H9 (cell line): ENCODE measurements at regions not wholly inside any gene's neighbourhood (a gene's known extent, or its start where the extent isn't known, plus 50 kb on each side); places are given as distances from the start of the nearest gene placed in this dataset.

ENCODE experiments used
- DNase-seq: peaks from one replicate; pipeline ENCODE4 v3.0.0-alpha.2; 2017
- H2AFZ ChIP-seq: one replicate; pipeline ENCODE4 v1.6.1; 2013; ENCODE audit warnings: mild to moderate bottlenecking, low read length, control low read depth, moderate library complexity
- H2AK5ac ChIP-seq: 2 replicates; pipeline ENCODE4 v1.6.1; 2013; ENCODE audit warnings: low read length, control low read depth, mixed read lengths; ENCODE audit not compliant: insufficient read length
- H2BK120ac ChIP-seq: one replicate; pipeline ENCODE4 v1.6.1; 2013; ENCODE audit warnings: low read depth, mild to moderate bottlenecking, low read length, control low read depth, inconsistent platforms; ENCODE audit not compliant: poor library complexity, severe bottlenecking
- H2BK12ac ChIP-seq: 2 replicates; pipeline ENCODE4 v1.6.1; 2013; ENCODE audit warnings: low read length, control low read depth, mixed read lengths, low read depth; ENCODE audit not compliant: insufficient read length
- H2BK15ac ChIP-seq: 2 replicates; pipeline ENCODE4 v1.6.1; 2013; ENCODE audit warnings: low read depth, low read length, control low read depth
- H2BK20ac ChIP-seq: one replicate; pipeline ENCODE4 v1.6.1; 2013; ENCODE audit warnings: low read depth, mild to moderate bottlenecking, low read length, control low read depth, inconsistent platforms; ENCODE audit not compliant: poor library complexity, severe bottlenecking
- H2BK5ac ChIP-seq: 2 replicates; pipeline ENCODE4 v1.6.1; 2013; ENCODE audit warnings: low read length, control low read depth, mixed read lengths; ENCODE audit not compliant: insufficient read length
- H3K14ac ChIP-seq: 2 replicates; pipeline ENCODE4 v1.6.1; 2013; ENCODE audit warnings: low read length, control low read depth; ENCODE audit not compliant: insufficient read depth
- H3K18ac ChIP-seq: 2 replicates; pipeline ENCODE4 v1.6.1; 2013; ENCODE audit warnings: low read depth, mild to moderate bottlenecking, mixed read lengths, low read length, control low read depth; ENCODE audit not compliant: insufficient read length
- H3K23ac ChIP-seq: 2 replicates; pipeline ENCODE4 v1.6.1; 2013; ENCODE audit warnings: low read length, control low read depth, mixed read lengths, low read depth; ENCODE audit not compliant: insufficient read length
- H3K23me2 ChIP-seq: 2 replicates; pipeline ENCODE4 v1.6.1; 2013; ENCODE audit warnings: low read depth, mild to moderate bottlenecking, mixed read lengths, low read length, control low read depth; ENCODE audit not compliant: insufficient read length, poor library complexity, severe bottlenecking
- H3K27ac ChIP-seq: 2 replicates; pipeline ENCODE4 v1.5.1; 2013; ENCODE audit warnings: low read length, control low read depth, mixed read lengths, low read depth; ENCODE audit not compliant: insufficient read length
- H3K27me3 ChIP-seq: 2 replicates; pipeline ENCODE4 v1.6.1; 2013; ENCODE audit warnings: low read length, control low read depth, inconsistent platforms; ENCODE audit not compliant: insufficient read depth
- H3K4ac ChIP-seq: 2 replicates; pipeline ENCODE4 v1.6.1; 2013; ENCODE audit warnings: low read depth, mild to moderate bottlenecking, control low read depth, inconsistent platforms, low read length, moderate library complexity
- H3K4me1 ChIP-seq: 2 replicates; pipeline ENCODE4 v1.6.1; 2013; ENCODE audit warnings: low read length, control low read depth, inconsistent platforms; ENCODE audit not compliant: insufficient read depth
- H3K4me2 ChIP-seq: 2 replicates; pipeline ENCODE4 v1.6.1; 2013; ENCODE audit warnings: low read length, control low read depth, mixed read lengths; ENCODE audit not compliant: insufficient read length, insufficient read depth
- H3K56ac ChIP-seq: 2 replicates; pipeline ENCODE4 v1.6.1; 2013; ENCODE audit warnings: low read depth, mild to moderate bottlenecking, mixed read lengths, low read length, control low read depth; ENCODE audit not compliant: insufficient read length
- H3K79me1 ChIP-seq: 2 replicates; pipeline ENCODE4 v1.6.1; 2013; ENCODE audit warnings: low read depth, mild to moderate bottlenecking, moderate library complexity, low read length, control low read depth, inconsistent platforms; ENCODE audit not compliant: insufficient read depth, poor library complexity, severe bottlenecking
- H3K79me2 ChIP-seq: 2 replicates; pipeline ENCODE4 v1.6.1; 2013; ENCODE audit warnings: low read length, control low read depth, inconsistent platforms; ENCODE audit not compliant: insufficient read depth
- H3K9ac ChIP-seq: 2 replicates; pipeline ENCODE4 v1.6.1; 2013; ENCODE audit warnings: low read length, control low read depth, mixed read lengths; ENCODE audit not compliant: insufficient read length; ENCODE audit errors: extremely low read depth
- H3K9me3 ChIP-seq: one replicate; pipeline ENCODE4 v1.6.1; 2013; ENCODE audit warnings: low read depth, low read length, inconsistent platforms; ENCODE audit not compliant: control insufficient read depth
- H3T11ph ChIP-seq: one replicate; pipeline ENCODE4 v1.6.1; 2013; ENCODE audit warnings: mild to moderate bottlenecking, low read length, control low read depth, inconsistent platforms
- H4K20me1 ChIP-seq: one replicate; pipeline ENCODE4 v1.6.1; 2013; ENCODE audit not compliant: control insufficient read depth, insufficient read length, insufficient read depth
- H4K5ac ChIP-seq: 2 replicates; pipeline ENCODE4 v1.6.1; 2013; ENCODE audit warnings: low read depth, mild to moderate bottlenecking, mixed read lengths, low read length, control low read depth; ENCODE audit not compliant: insufficient read length
- H4K8ac ChIP-seq: replicated peaks from 2 replicates; pipeline ENCODE4 v1.6.1; 2013; ENCODE audit warnings: low read length, control low read depth, mixed read lengths, low read depth; ENCODE audit not compliant: insufficient read length
- H4K91ac ChIP-seq: 2 replicates; pipeline ENCODE4 v1.6.1; 2013; ENCODE audit warnings: low read depth, mild to moderate bottlenecking, moderate library complexity, mixed read lengths, low read length, control low read depth; ENCODE audit not compliant: insufficient read length
- H3K27ac Mint-ChIP-seq, 3 experiments: 2 replicates in 2 of 3; 3 replicates in 1 of 3; pipeline ENCODE4 v1.8.0; 2020 to 2021; ENCODE audit warnings: mixed read lengths in 3 of 3, mild to moderate bottlenecking in 1 of 3, moderate library complexity in 1 of 3
- H3K27me3 Mint-ChIP-seq: 2 replicates; pipeline ENCODE4 v1.8.0; 2021; ENCODE audit warnings: low read depth, mild to moderate bottlenecking, moderate library complexity, mixed read lengths
- H3K36me3 Mint-ChIP-seq, 3 experiments: 2 replicates in 2 of 3; 3 replicates in 1 of 3; pipeline ENCODE4 v1.8.0; 2020 to 2021; ENCODE audit warnings: low read depth in 3 of 3, mixed read lengths in 3 of 3; ENCODE audit not compliant: insufficient read depth in 1 of 3
- H3K4me1 Mint-ChIP-seq, 2 experiments: 2 replicates each; pipeline ENCODE4 v1.8.0; 2020; ENCODE audit warnings: mixed read lengths in 2 of 2
- H3K4me3 Mint-ChIP-seq, 2 experiments: 2 replicates in 1 of 2; 3 replicates in 1 of 2; pipeline ENCODE4 v1.8.0; 2020 to 2021; ENCODE audit warnings: mild to moderate bottlenecking in 2 of 2, mixed read lengths in 2 of 2, moderate library complexity in 1 of 2
- H3K9me3 Mint-ChIP-seq, 2 experiments: 2 replicates in 1 of 2; 3 replicates in 1 of 2; pipeline ENCODE4 v1.8.0; 2020; ENCODE audit warnings: mild to moderate bottlenecking in 2 of 2, mixed read lengths in 2 of 2, moderate library complexity in 1 of 2
- WGBS: extraction: QIAGEN DNeasy Blood & Tissue Kit; methylation state at CpG from one replicate; pipeline ENCODE4 v1.1.7; 2013; ENCODE audit warnings: missing lambda C conversion rate, low lambda C conversion rate, mixed read lengths; ENCODE audit not compliant: insufficient read length; ENCODE audit errors: extremely low coverage; 5-methylcytosine and 5-hydroxymethylcytosine counted together
- TF ChIP-seq, protein P1 (sequence below): fragments of 200-600 bp; sonication (generic); conservative IDR thresholded peaks from 3 replicates; pipeline ENCODE4 v1.8.0; 2021; ENCODE audit warnings: antibody characterized with exemption, mild to moderate bottlenecking

DNA sequence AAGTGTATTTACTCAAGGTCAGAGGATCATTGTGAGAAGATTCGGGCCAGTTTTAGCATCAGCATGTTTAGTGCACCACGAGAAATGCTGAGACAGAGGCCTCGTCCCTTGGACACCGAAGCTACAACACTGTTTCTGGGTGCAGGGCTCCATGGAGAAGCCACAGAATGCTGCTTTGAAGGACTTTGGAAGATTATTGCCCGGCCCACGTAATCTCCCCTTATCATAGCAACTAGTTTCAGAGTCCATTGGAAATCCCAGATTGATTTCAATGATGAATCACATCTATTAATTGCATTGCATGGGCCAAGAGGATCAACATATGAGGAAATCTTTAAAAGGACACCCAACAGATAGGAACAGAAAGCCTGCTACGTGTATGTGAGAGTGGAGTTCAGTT, 156.0 kb downstream of the MAF start:
- no peaks in the 10 kb centered on the region for H3K9me3 Mint-ChIP-seq
- Histone ChIP-seq H4K91ac (no peak overlapping the region), H3K4ac (no peak overlapping the region), H3K23me2 (no peaks in the 10 kb centered on the region), H3K4me2 (no peak overlapping the region), H4K5ac (no peak overlapping the region), H2BK12ac (no peak overlapping the region), H3K79me2 (no peaks in the 10 kb centered on the region), H3K79me1 (no peaks in the 10 kb centered on the region), H2BK5ac (no peak overlapping the region), H3T11ph (no peak overlapping the region), H3K4me1 (no peaks in the 10 kb centered on the region; the same call in 1 of the 2 replicates), H2AFZ (no peak overlapping the region), H3K56ac (no peak overlapping the region), H3K14ac (no peak overlapping the region), H3K9ac (no peak overlapping the region), H3K18ac (no peak overlapping the region), H2BK120ac (no peak overlapping the region), H4K20me1 (no peaks in the 10 kb centered on the region), H3K27me3 (no peaks in the 10 kb centered on the region), H2BK15ac (no peak overlapping the region), H3K23ac (no peak overlapping the region), H2AK5ac (no peak overlapping the region), H3K27ac (no peak overlapping the region), H2BK20ac (no peak overlapping the region), H4K8ac (no peak overlapping the region), H3K9me3 (no peaks in the 10 kb centered on the region)
- no CpG with 5 or more reads among the region's 7 CpGs for WGBS
- no peaks in the 10 kb centered on the region for H3K36me3 Mint-ChIP-seq
- TF ChIP-seq, protein P1, sequence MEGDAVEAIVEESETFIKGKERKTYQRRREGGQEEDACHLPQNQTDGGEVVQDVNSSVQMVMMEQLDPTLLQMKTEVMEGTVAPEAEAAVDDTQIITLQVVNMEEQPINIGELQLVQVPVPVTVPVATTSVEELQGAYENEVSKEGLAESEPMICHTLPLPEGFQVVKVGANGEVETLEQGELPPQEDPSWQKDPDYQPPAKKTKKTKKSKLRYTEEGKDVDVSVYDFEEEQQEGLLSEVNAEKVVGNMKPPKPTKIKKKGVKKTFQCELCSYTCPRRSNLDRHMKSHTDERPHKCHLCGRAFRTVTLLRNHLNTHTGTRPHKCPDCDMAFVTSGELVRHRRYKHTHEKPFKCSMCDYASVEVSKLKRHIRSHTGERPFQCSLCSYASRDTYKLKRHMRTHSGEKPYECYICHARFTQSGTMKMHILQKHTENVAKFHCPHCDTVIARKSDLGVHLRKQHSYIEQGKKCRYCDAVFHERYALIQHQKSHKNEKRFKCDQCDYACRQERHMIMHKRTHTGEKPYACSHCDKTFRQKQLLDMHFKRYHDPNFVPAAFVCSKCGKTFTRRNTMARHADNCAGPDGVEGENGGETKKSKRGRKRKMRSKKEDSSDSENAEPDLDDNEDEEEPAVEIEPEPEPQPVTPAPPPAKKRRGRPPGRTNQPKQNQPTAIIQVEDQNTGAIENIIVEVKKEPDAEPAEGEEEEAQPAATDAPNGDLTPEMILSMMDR = no peak
- H3K27ac Mint-ChIP-seq = no peak overlapping the region
- DNase-seq = no peak
- no peaks in the 10 kb centered on the region for H3K27me3 Mint-ChIP-seq
- no peak overlapping the region for H3K4me3 Mint-ChIP-seq
- no peaks in the 10 kb centered on the region; a peak in 1 of 4 replicates for H3K4me1 Mint-ChIP-seq
